ENCODE measurements at regions not wholly inside any gene's neighbourhood (a gene's known extent, or its start where the extent isn't known, plus 50 kb on each side); places are given as distances from the start of the nearest gene placed in this dataset.

DNA sequence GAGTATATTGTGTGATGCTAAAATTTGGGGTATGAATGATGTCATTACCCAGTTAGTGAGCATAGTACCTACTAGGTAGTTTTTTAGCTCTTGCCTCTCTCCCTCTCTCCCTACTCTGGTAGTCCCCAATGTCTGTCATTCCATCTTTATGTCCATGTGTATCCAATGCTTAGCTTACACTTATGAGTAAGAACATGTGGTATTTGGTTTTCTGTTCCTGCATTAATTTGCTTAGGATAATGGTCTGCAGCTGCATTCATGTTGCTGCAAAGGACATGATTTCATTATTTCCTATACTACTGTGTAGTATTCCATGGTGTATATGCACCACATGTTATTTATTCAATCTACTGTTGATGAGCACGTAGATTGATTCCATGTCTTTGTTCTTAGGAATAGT is 54.4 kb upstream of the NEGR1 start:
- TF ChIP-seq, protein P1, sequence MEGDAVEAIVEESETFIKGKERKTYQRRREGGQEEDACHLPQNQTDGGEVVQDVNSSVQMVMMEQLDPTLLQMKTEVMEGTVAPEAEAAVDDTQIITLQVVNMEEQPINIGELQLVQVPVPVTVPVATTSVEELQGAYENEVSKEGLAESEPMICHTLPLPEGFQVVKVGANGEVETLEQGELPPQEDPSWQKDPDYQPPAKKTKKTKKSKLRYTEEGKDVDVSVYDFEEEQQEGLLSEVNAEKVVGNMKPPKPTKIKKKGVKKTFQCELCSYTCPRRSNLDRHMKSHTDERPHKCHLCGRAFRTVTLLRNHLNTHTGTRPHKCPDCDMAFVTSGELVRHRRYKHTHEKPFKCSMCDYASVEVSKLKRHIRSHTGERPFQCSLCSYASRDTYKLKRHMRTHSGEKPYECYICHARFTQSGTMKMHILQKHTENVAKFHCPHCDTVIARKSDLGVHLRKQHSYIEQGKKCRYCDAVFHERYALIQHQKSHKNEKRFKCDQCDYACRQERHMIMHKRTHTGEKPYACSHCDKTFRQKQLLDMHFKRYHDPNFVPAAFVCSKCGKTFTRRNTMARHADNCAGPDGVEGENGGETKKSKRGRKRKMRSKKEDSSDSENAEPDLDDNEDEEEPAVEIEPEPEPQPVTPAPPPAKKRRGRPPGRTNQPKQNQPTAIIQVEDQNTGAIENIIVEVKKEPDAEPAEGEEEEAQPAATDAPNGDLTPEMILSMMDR (IDR thresholded peaks at IDR 0.05; ENCODE audit: unreplicated experiment) = no peak
- H3K4me3 Mint-ChIP-seq (ENCODE audit: low read depth) = no peak overlapping the region
- H3K9me3 Mint-ChIP-seq (ENCODE audit: low read depth) = no peaks in the 10 kb centered on the region
- H3K4me1 Mint-ChIP-seq (ENCODE audit: low read depth) = no peaks in the 10 kb centered on the region
- H3K27me3 Mint-ChIP-seq = no peaks in the 10 kb centered on the region
- no peak overlapping the region for H3K27ac Mint-ChIP-seq
- DNase-seq (ENCODE audit: low spot score, unreplicated experiment) = no peak
- H3K36me3 Mint-ChIP-seq (ENCODE audit: insufficient read depth) = no peaks in the 10 kb centered on the region
